ENCODE measurements at regions not wholly inside any gene's neighbourhood (a gene's known extent, or its start where the extent isn't known, plus 50 kb on each side); places are given as distances from the start of the nearest gene placed in this dataset.

- TF ChIP-seq CTCF (IDR thresholded peaks at IDR 0.05): no peak
- TF ChIP-seq POLR2A (IDR thresholded peaks at IDR 0.05): no peak
These were observed 898.8 kb upstream of the NEGR1 start for GRCh38 chr1:73181190-73181540.

Data from adrenal gland (tissue), 5 donors.